ENCODE measurements at regions not wholly inside any gene's neighbourhood (a gene's known extent, or its start where the extent isn't known, plus 50 kb on each side); places are given as distances from the start of the nearest gene placed in this dataset.
A peak's percentile ranks its signal among the peaks of the same experiment; 100 is the strongest.

DNA sequence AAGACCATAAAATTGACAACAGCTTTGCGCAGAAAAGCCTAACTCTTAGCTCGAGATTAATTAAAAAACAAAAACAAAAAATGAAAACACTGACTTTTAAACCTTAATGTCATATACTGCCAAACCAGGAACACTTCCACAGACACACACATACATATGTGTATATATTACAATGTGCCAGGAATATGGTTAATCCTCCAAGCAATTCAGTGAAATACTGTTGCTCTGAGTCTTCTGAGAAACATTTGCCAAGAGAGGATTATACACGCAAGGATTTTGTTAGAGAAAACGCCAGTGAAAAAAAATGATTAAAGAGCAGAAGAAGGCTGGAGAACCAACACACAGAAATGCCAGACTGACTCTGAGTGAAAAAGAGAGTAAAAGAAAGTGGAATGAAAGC is 116.7 kb upstream of the CHRM3 start:
- H3K27ac ChIP-seq, result no peak overlapping the region
- no peak for DNase-seq (ENCODE audit: low read depth, low spot score)

DNA sequence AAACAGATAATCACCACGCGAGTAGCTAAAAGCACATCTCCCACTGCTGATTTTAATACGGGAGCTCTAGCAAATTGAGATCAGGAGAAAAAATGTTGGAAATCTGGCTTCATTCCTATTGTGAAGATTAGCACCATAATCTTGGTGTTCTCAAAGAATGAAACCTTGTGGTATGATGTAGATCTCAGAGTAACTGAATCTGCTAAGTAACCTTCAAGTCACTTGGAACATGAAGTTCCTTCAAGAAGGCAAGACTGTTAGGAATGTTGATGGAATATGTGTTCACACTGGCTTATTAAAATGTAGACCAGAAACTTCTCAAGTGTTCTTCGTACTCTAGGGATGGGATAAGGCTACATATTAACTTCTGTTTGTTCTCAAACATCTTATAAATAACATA is 117.4 kb upstream of the CHRM3 start:
- no peak for DNase-seq (ENCODE audit: low read depth, low spot score)
- H3K27ac ChIP-seq, result no peak overlapping the region

DNA sequence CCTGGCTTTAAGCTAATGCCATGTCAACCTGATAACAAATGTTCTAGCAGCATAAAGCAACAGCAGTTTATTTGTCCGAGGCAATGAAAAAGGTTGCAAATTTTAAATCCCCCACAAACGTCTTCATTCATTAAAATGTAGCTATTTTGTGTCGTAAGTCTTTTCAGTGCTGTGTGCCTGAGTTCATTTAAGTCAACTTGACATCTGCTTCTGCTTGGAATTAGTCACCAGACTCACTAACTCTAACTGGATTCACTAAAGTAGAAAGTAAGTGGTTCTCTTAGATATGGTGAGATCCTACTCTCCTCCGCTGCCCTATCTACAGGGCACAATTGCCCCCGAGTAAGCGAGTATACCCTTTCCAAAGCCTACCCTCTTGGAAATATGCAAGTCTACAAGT is 118.4 kb upstream of the CHRM3 start:
- no peak for DNase-seq (ENCODE audit: low read depth, low spot score)

DNA sequence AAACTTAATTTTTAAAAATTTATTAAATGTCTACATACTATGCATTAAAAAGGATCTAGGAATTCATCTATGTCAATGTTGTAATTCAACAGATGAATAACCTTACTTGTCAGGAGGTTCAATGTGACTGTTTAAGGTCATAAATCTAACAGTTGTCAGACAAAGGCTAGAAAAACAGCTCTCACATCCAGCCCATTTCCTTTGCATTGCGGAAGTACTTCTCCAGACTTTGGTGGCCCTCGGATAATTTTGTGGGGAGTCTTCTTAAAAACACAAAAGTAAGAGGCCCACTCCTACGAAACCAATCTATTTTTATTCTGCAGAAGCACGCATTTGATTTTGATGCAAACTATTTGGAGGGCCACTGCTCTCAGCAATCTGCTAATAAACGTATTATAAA is 122.6 kb upstream of the CHRM3 start:
- no peak for DNase-seq (ENCODE audit: low read depth, low spot score)
- no peak overlapping the region for H3K27ac ChIP-seq

More for the DNA sequence above, 118.4 kb upstream of the CHRM3 start:
- H3K27ac ChIP-seq, result no peak overlapping the region

DNA sequence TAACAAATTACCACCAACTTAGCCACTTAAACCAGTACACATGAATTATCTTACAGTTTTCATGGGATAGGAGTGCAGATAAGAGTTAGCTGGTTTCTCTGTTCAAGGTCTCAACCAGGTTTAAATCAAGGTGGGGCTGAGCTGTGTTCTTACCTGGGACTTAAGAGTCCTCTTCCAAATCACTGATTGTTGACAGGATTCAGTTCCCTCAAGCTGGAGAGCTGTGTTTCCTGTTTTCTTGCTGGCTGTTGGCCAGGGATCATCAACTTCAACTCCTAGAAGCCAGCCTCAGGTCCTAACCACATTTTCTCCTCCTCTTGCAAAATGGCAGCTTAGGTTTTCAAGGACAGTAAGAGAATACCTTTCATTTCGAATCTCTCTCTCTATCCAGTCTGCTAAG is 123.8 kb upstream of the CHRM3 start:
- H3K27ac ChIP-seq, result no peak overlapping the region
- DNase-seq (ENCODE audit: low read depth, low spot score), result no peak

DNA sequence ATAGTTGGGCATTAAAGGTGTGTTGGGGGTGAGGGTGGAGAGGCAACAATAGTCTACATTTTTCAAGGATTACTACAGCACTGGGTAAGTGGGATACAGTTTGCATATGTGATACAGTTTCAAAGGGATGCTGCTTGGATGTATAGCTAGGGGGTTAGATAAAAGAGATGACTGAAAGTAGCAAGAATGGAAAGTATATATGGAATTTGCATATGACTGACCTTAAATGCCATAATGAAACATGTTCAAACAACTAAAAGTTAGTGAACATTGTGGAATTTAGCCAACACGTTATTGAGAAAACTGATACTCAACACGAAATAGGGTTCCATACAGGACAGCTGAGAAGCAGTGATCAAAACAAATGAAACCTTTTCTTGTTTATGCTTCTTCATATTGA is 124.8 kb upstream of the CHRM3 start:
- no peak overlapping the region for H3K27ac ChIP-seq
- no peak for DNase-seq (ENCODE audit: low read depth, low spot score)

DNA sequence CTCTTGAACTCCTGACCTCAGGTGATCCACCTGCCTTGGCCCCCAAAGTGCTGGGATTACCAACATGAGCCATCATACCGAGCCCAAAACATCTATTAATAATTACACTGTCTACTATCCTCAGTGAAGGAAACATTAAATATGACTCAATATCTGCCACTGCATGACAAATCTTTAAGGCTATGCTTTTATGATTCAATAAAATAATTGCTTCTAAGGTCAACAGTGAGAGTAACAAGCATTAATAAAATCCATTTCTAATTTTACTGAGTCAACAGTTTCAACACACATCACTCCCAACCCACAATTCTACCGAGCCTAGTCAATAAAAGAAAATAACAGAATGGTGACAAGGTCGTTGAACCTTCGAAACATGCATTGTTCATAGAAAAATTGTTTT is 125.5 kb upstream of the CHRM3 start:
- no peak for DNase-seq (ENCODE audit: low read depth, low spot score)
- H3K27ac ChIP-seq, result no peak overlapping the region

DNA sequence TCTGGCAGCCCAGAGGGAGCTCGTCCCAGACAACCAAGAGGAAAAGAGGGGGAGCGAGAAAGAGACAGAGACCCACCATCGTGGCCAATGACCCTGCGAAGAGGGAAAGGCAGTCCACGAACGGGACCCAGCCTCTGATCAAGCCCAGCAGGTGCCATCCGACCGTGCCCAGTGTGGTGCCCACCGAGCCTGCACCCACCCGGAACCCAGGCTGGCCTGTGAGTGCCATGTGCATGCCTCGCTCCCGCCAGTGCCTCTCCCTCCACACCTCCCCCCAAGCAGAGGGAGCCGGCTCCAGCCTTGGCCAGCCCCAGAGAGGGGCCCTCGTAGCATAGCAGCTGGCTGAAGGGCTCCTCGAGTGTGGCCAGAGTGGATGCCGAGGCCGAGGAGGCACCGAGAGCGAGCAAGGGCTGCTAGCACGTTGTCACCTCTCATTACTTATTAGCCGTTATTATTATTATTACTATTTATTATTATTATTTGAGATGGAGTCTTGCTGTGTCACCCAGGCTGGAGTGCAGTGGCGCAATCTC is 130.7 kb upstream of the CHRM3 start:
- no peak for DNase-seq (ENCODE audit: low read depth, low spot score)
- H3K27ac ChIP-seq, result no peak overlapping the region

DNA sequence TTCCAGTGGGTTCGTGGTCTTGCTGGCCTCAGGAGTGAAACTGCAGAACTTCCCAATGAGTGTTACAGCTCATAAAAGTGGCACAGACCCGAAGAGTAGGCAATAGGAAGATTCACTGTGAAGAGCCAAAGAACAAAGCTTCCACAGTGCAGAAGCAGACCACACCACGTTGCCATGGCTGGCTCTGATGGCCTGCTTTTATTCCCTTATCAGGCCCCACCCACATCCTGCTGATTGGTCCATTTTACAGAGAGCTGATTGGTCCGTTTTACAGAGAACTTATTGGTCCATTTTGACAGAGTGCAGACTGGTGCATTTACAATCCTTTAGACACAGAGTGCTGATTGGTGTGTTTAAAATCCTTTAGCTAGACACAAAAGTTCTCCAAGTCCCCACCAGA is 131.4 kb upstream of the CHRM3 start:
- H3K27ac ChIP-seq, result no peak overlapping the region
- no peak for DNase-seq (ENCODE audit: low read depth, low spot score)

DNA sequence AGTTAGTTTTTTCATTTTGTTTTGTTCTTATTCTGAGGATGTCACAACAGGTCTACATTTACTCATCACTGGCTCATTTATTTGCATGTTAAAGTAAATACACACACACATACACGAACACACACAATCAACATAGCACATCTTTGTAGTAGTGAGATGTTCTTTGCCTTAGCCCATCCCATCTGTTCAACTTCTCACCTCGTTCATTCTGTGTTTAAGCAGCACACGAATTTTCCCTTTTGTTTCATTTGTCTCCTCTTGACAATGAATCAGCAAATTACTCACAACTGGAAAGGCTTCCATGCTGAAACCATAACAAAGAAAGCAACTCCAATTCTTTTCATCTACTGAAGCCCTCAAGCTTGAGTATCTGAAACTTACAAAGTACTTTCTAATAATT is 133.3 kb upstream of the CHRM3 start:
- peak overlapping the region; percentile 41 for H3K27ac ChIP-seq
- DNase-seq (ENCODE audit: low read depth, low spot score), result peak; percentile 91

DNA sequence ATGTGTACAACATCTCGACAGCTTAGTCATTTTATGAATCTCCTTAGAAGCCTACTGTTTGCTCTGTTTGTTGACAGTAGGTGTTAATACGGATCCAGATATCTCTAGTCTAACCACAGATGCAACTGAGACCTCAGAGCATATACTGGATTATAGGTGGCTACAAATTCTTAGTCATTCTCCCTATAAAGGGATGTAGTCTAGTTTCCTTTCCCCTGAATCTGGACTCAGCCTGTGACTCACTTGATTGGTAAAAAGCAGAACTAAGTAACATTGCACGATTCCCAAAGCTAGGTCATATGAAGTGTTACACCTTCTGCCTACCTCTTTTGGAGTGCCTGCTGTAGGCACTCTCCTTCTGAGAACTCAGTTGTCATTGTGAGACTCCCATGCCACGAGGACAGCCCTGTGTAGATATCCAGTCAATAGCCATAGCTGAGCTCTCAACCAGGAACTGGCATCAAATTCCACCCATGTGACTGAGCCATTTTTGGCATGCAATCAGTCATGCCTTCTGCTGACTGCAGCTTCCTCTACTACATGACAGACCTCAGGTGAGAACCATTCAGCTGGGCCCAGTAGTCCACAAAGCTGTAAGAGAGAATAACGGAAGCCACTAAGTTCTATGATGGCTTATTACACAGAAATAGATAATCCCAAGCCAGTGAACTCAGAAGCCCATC is 135.9 kb upstream of the CHRM3 start:
- DNase-seq (ENCODE audit: low read depth, low spot score), result peak; percentile 92
- H3K27ac ChIP-seq, result peak overlapping the region; percentile 56

DNA sequence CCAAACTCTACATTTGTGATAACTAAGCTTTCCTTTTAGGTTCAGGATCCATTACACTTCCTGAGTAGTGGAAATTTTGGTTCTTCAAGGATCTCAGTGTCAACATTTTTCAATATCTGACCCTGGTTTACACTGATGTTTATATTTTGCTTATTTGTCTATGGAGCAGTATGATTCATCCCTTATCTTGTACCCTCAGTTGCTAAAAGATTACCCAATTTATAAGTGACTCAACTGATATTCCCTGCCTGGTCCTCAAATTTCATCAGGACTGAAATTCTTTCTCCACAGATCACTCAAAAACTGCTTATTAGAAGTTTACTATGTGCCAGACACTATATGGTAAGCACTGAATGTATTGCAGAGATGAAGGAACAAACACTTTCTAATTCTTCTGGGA is 139.1 kb upstream of the CHRM3 start:
- no peak for DNase-seq (ENCODE audit: low read depth, low spot score)
- H3K27ac ChIP-seq, result no peak overlapping the region

DNA sequence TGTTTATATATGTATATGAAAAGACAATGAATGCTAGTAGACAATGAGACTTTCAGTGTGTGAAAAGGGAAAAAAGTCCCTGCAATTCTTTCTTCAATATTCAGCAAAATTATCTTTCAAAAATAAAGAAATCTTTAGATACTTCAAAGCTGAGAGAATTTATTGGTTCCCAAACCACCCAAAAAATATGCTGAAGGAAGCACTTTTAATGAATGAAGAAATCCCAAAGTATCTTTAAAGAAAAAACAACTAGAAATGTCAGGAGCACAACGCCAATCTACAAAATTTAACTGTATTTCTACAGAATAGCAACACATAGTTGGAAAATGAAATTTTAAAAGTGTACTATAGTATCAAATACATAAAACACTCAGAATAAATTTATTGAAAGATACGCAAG is 142.3 kb upstream of the CHRM3 start:
- no peak for DNase-seq (ENCODE audit: low read depth, low spot score)
- H3K27ac ChIP-seq, result no peak overlapping the region

DNA sequence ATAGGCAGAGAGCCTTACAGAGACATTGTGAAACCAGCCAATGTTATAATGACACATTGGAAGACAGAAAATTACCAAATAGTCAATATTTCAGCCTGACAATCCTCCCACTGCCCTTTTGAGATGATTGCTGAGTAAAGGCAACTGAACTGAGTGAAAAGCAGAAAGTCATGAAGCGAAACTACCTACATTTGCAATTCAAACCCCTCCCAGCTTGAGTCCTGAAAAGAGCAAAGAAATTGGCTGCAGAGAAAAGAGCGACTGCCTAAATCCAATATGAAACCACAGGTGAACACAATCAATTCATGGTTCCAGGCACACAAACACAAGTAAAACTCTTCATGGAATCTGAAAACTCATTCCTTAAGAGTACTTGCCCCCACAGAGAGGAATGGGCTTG is 143.4 kb upstream of the CHRM3 start:
- H3K27ac ChIP-seq, result no peak overlapping the region
- DNase-seq (ENCODE audit: low read depth, low spot score), result no peak

DNA sequence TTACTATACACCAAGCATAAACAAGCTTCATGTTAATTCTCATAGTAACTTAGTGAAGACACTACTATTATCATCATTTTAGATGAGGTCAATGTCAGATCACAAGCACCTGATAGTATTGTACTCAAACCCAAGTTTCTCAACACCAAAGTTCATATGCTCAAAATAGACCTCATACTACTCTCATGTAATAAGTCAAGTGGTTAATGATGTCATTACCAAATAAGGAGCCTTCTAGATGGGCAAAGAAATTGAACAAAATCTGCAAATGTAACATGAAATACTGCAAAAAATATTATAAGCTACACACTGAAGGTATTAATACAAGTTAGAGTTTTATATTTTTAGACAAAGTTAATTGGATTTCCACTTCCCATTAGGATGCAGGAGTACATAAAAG is 144.0 kb upstream of the CHRM3 start:
- no peak overlapping the region for H3K27ac ChIP-seq
- no peak for DNase-seq (ENCODE audit: low read depth, low spot score)

DNA sequence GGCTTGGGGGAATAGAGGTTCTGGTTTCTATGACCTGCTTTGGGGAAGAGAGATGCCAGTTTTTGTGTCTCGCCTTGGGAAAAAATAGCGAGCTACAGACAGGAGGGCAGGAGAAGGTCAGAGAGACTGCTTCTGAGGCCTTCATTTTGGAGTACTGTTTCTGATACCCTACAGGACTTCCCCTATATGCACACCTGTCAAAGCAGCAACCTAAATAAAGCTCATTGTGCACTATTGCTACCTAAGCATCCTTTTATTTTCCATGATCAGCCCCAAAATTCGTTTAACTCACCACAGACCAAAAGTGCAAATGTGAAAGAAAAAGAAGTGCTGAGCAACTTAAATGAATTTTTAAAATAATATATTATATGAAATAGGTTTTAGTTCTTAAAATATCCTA is 145.6 kb upstream of the CHRM3 start:
- no peak for DNase-seq (ENCODE audit: low read depth, low spot score)
- no peak overlapping the region for H3K27ac ChIP-seq

DNA sequence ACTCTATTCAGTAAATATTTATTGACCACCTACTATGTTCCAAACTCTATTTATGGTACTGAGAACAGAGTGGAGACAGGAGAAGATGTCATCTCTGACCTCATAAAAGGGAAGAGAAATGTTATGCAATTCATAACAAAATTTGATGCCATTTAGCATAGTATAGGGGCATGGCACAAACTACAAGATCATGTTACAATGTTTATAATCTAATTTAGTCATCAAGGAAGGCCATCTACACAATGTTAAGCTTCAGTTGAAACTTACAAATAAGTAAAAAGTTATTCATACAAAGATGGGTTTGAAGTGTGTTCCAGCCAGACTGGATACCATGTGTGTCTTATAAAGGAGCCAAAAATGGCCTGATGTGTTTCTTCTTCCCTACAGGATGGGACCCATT is 146.8 kb upstream of the CHRM3 start:
- no peak overlapping the region for H3K27ac ChIP-seq
- DNase-seq (ENCODE audit: low read depth, low spot score), result no peak

DNA sequence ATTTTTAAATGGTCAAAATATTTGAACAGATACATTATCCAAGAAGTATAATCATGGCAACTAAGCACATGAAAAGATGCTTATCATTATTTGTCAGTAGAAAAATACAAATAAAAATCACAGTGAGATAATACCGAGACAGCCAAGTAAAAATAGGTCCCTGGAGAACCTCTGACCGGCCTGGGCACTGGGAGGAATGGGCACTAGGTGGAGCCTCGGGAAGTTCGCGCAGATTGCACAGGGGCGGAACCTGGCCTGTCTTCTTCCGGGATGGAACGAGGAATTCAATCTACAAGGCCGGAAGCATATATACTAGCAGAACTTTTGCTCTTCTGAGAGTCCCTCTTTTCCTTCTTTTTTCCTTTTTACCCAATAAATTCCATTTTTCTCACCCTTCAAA is 148.5 kb upstream of the CHRM3 start:
- no peak for DNase-seq (ENCODE audit: low read depth, low spot score)
- no peak overlapping the region for H3K27ac ChIP-seq

DNA sequence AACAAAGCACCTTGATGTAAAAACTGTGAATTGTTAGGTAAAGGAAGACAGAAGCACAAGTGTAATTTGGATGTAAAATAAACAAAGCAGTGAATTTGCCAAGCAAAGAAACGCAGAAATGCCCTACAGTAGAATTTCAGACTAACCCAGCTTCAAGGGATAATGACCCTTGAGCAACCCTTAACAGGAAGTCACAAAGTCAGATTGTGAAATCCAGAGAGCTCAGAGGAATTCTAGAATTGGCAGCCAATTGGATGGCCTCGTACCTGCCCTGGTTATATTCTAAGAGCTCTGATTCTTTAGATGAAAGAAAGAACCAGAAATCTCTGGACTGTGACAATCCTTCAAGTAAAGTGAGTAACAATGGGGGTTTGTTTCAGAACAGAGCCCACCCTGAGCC is 152.7 kb upstream of the CHRM3 start:
- H3K27ac ChIP-seq, result no peak overlapping the region

DNA sequence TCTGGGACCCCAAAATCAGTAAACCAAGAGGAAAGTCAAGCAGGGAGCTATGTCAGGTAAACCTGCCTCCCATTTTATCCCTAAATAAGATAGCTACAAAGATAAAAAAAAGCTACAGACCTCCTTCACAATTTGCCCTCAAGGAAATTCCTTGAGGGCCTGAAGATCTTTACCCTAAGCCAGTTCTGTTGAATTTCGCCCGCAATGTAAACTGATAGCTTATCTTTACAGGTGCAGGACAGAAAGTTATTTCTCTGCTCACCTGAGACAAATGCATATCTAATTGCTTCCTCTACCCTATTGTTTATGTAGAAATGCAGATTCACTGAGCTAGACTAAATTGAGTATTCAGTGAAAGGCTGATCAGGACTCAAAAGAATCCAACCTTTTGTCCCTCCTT is 153.4 kb upstream of the CHRM3 start:
- no peak for DNase-seq (ENCODE audit: low read depth, low spot score)
- no peak overlapping the region for H3K27ac ChIP-seq

More for the DNA sequence above, 152.7 kb upstream of the CHRM3 start:
- DNase-seq (ENCODE audit: low read depth, low spot score), result no peak

DNA sequence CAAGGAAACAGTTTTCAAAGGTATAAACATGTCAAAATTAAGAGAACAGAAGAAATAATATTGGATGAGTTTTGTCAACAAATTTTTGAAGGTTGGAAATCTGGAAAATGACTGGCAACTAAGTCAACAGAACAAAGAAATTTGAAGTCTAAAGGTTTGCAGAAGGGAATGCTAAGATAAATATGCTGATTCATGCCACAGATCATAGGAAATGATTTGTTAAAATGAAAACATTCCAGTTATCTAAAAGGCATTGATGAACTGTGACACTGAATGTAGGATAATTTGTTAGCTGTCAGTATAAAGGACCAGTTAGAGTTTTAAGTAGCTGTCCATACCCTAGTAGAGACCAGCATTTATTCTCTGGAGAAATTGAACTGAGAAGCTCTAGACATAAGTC is 157.9 kb upstream of the CHRM3 start:
- no peak overlapping the region for H3K27ac ChIP-seq
- no peak for DNase-seq (ENCODE audit: low read depth, low spot score)

DNA sequence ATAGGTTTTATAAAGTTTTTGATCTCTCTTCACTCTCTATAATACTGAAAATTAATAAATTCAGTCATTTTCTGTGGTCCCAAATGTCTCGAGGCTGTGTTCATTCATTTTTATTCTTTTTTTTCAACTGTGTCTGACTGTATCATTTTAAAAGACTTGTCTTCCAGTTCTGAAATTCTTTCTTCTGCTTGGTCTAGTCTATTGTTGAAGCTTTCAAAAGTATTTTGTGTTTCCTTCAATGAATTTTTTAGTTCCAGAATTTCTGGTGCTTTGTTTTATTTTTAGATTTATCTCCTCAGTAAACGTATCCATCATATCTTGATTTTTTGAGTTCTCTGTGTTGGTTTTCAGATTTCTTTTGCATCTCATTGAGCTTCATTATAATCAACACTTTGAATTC is 161.0 kb upstream of the CHRM3 start:
- DNase-seq (ENCODE audit: low read depth, low spot score), result no peak
- H3K27ac ChIP-seq, result no peak overlapping the region

DNA sequence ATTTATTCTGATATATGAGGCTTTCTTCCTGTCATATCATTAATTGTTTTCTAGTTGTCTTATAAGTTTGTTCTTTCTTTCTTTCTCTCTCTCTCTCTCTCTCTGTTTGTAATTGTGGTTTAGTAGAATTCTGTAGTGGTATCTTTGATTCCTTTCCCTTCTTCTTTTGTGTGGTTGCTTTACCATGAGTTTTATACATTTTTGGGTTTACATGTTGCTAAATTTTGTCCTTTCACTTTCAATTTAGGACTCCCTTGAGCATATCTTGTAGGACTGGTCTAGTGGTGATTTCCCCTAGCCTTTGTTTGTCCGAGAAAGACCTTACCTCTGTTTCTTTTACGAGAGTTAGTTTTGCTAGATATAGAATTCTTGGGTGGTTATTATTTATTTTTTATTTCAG is 162.3 kb upstream of the CHRM3 start:
- no peak overlapping the region for H3K27ac ChIP-seq
- no peak for DNase-seq (ENCODE audit: low read depth, low spot score)
